Liver (tissue), 8 donors: ENCODE measurements at regions not wholly inside any gene's neighbourhood (a gene's known extent, or its start where the extent isn't known, plus 50 kb on each side); places are given as distances from the start of the nearest gene placed in this dataset.

Source experiments
- DNase-seq: peaks from one replicate; pipeline ENCODE4 v3.0.0-alpha.2; 2017; ENCODE audit warnings: low spot score
- H3K27ac ChIP-seq, 2 donors: one replicate each; pipeline ENCODE4 v1.7.0; 2013; ENCODE audit warnings: inconsistent platforms in 2 of 2, low read length in 2 of 2, control low read depth in 1 of 2, low read depth in 1 of 2, mild to moderate bottlenecking in 1 of 2
- H3K27me3 ChIP-seq, 4 donors: one replicate each; pipeline versions ENCODE4 v1.6.1 to v1.7.0; 2013; ENCODE audit warnings: low read length in 3 of 4, inconsistent platforms in 1 of 4, mild to moderate bottlenecking in 1 of 4, moderate library complexity in 1 of 4; ENCODE audit not compliant: control insufficient read depth in 4 of 4, insufficient read depth in 4 of 4
- H3K36me3 ChIP-seq, 4 donors: one replicate each; pipeline versions ENCODE4 v1.6.1 to v1.7.0; 2013; ENCODE audit warnings: low read length in 3 of 4, mild to moderate bottlenecking in 3 of 4, low read depth in 1 of 4, moderate library complexity in 1 of 4; ENCODE audit not compliant: control insufficient read depth in 4 of 4, insufficient read depth in 3 of 4
- H3K4me1 ChIP-seq, 4 donors: one replicate each; pipeline versions ENCODE4 v1.6.1 to v1.7.0; 2013; ENCODE audit warnings: low read length in 3 of 4, mild to moderate bottlenecking in 3 of 4, moderate library complexity in 1 of 4; ENCODE audit not compliant: control insufficient read depth in 4 of 4, insufficient read depth in 4 of 4
- H3K4me3 ChIP-seq, 3 donors: one replicate each; pipeline versions ENCODE4 v1.6.1 to v1.7.0; 2013; ENCODE audit warnings: low read length in 3 of 3, control low read depth in 1 of 3, low read depth in 1 of 3, mild to moderate bottlenecking in 1 of 3
- H3K9ac ChIP-seq, 2 donors: one replicate each; pipeline ENCODE4 v1.7.0; 2013; ENCODE audit warnings: low read length in 2 of 2, mild to moderate bottlenecking in 2 of 2, moderate library complexity in 2 of 2, control low read depth in 1 of 2, low read depth in 1 of 2
- H3K9me3 ChIP-seq, 4 donors: one replicate each; pipeline versions ENCODE4 v1.6.1 to v1.7.0; 2013; ENCODE audit warnings: low read length in 3 of 4; ENCODE audit not compliant: control insufficient read depth in 4 of 4
- ATF3 ChIP-seq: IDR thresholded peaks from 2 replicates; pipeline ENCODE4 v1.6.1; 2016; ENCODE audit warnings: antibody characterized with exemption
- EGR1 ChIP-seq, 2 donors: IDR thresholded peaks; 2 replicates each; pipeline ENCODE4 v1.6.1; 2016 to 2018; ENCODE audit warnings: antibody characterized with exemption in 2 of 2, low read depth in 2 of 2
- FOXA1 ChIP-seq: IDR thresholded peaks from 2 replicates; pipeline ENCODE4 v1.6.1; 2016; ENCODE audit warnings: antibody characterized with exemption
- GABPA ChIP-seq, 2 donors: IDR thresholded peaks in 1 of 2; conservative IDR thresholded peaks in 1 of 2; 2 replicates each; pipeline ENCODE4 v1.6.1; 2016; ENCODE audit warnings: antibody characterized with exemption in 2 of 2, mild to moderate bottlenecking in 1 of 2, moderate library complexity in 1 of 2
- HNF4A ChIP-seq, 2 donors: conservative IDR thresholded peaks; 2 replicates each; pipeline ENCODE4 v1.6.1; 2016; ENCODE audit warnings: antibody characterized with exemption in 2 of 2, mild to moderate bottlenecking in 2 of 2
- HNF4G ChIP-seq: IDR thresholded peaks from 2 replicates; pipeline ENCODE4 v1.6.1; 2016; ENCODE audit warnings: antibody characterized with exemption
- JUND ChIP-seq, 2 donors: IDR thresholded peaks; 2 replicates each; pipeline ENCODE4 v1.6.1; 2016; ENCODE audit warnings: antibody characterized with exemption in 2 of 2
- MAX ChIP-seq: IDR thresholded peaks from 2 replicates; pipeline ENCODE4 v1.6.1; 2016; ENCODE audit warnings: antibody characterized with exemption
- NR2F2 ChIP-seq: IDR thresholded peaks from 2 replicates; pipeline ENCODE4 v1.6.1; 2016; ENCODE audit warnings: antibody characterized with exemption
- RAD21 ChIP-seq, 2 donors: IDR thresholded peaks; 2 replicates each; pipeline ENCODE4 v1.6.1; 2016; ENCODE audit warnings: antibody characterized with exemption in 2 of 2, mild to moderate bottlenecking in 2 of 2
- REST ChIP-seq: IDR thresholded peaks from 2 replicates; pipeline ENCODE4 v1.6.1; 2016; ENCODE audit warnings: antibody characterized with exemption, mild to moderate bottlenecking
- RXRA ChIP-seq, 2 donors: IDR thresholded peaks; 2 replicates each; pipeline ENCODE4 v1.6.1; 2017 to 2018; ENCODE audit warnings: antibody characterized with exemption in 2 of 2, mild to moderate bottlenecking in 1 of 2
- SP1 ChIP-seq: IDR thresholded peaks from 2 replicates; pipeline ENCODE4 v1.6.1; 2018; ENCODE audit warnings: antibody characterized with exemption, mild to moderate bottlenecking
- TAF1 ChIP-seq: conservative IDR thresholded peaks from 2 replicates; pipeline ENCODE4 v1.6.1; 2016; ENCODE audit warnings: antibody characterized with exemption, mild to moderate bottlenecking
- YY1 ChIP-seq: IDR thresholded peaks from 2 replicates; pipeline ENCODE4 v1.6.1; 2016; ENCODE audit warnings: antibody characterized with exemption, mild to moderate bottlenecking
- ZBTB33 ChIP-seq: IDR thresholded peaks from 2 replicates; pipeline ENCODE4 v1.6.1; 2016; ENCODE audit warnings: antibody characterized with exemption
- WGBS: extraction: QIAGEN DNeasy Blood & Tissue Kit; methylation state at CpG from one replicate; pipeline ENCODE4 v1.1.7; 2013; 5-methylcytosine and 5-hydroxymethylcytosine counted together
- TF ChIP-seq, protein P1 (sequence below): fragments of 150-350 bp; IDR thresholded peaks from 2 replicates; pipeline ENCODE4 v1.5.1; 2017; ENCODE audit warnings: improper control_type of control experiment, low read depth, low read length; ENCODE audit not compliant: missing input control
- donor health status: healthy.
- donor health status: healthy.
- donor health status: healthy.
- donor health status: healthy.
- donor health status: healthy.

- no peaks in the 10 kb centered on the region for H3K4me1 ChIP-seq
- no peak overlapping the region for H3K9ac ChIP-seq
- WGBS, result 89% methylated on average over 9 of the region's 9 CpGs
- no peaks in the 10 kb centered on the region for H3K36me3 ChIP-seq
- no peak for DNase-seq
- peaks cover 0 to 4% (median 0%) of the 10 kb centered on the region in 4 donors for H3K27me3 ChIP-seq
- TF ChIP-seq SP1 (no peak), RXRA (IDR thresholded peaks at IDR 0.05) (no peak), JUND (IDR thresholded peaks at IDR 0.05) (no peak), EGR1 (IDR thresholded peaks at IDR 0.05; ENCODE audit: low read depth in 2 of 2) (no peak), RAD21 (IDR thresholded peaks at IDR 0.05) (no peak), GABPA (IDR thresholded peaks at IDR 0.05 in 1 of 2, conservative IDR thresholded peaks at IDR 0.05 in 1 of 2) (no peak), YY1 (no peak), HNF4A (conservative IDR thresholded peaks at IDR 0.05) (no peak), MAX (no peak), ZBTB33 (no peak), HNF4G (no peak), NR2F2 (no peak), FOXA1 (no peak), ATF3 (no peak), TAF1 (no peak)
- TF ChIP-seq, protein P1, sequence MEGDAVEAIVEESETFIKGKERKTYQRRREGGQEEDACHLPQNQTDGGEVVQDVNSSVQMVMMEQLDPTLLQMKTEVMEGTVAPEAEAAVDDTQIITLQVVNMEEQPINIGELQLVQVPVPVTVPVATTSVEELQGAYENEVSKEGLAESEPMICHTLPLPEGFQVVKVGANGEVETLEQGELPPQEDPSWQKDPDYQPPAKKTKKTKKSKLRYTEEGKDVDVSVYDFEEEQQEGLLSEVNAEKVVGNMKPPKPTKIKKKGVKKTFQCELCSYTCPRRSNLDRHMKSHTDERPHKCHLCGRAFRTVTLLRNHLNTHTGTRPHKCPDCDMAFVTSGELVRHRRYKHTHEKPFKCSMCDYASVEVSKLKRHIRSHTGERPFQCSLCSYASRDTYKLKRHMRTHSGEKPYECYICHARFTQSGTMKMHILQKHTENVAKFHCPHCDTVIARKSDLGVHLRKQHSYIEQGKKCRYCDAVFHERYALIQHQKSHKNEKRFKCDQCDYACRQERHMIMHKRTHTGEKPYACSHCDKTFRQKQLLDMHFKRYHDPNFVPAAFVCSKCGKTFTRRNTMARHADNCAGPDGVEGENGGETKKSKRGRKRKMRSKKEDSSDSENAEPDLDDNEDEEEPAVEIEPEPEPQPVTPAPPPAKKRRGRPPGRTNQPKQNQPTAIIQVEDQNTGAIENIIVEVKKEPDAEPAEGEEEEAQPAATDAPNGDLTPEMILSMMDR, result no peak
- no peak overlapping the region for H3K27ac ChIP-seq
- no peak overlapping the region for H3K4me3 ChIP-seq
- no peaks in the 10 kb centered on the region for H3K9me3 ChIP-seq
These were observed 457.7 kb downstream of the ICE1 start for GRCh38 chr5:5880077-5880763.

DNA sequence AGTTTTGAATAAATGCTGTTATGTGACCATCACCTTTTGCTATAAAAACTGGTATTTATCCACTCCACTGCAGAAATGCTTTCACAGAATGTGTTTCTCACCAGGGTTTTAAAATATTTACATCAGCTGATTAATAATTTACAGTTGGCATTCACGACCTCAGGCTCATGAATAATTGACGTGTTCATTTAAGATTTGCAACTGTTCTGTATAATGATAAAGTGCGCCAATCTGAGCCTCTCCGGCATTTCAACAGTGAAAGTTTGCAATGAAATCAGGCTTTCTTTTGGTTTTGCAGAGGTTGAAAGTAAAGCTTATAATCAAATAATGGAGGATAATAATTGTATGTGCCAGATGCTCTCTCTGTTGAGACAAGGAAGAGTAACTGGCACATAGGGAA is 434.9 kb downstream of the ICE1 start:
- Histone ChIP-seq H3K4me3 (no peak overlapping the region), H3K9me3 (no peaks in the 10 kb centered on the region), H3K27me3 (no peaks in the 10 kb centered on the region), H3K9ac (no peak overlapping the region), H3K27ac (no peak overlapping the region), H3K4me1 (no peaks in the 10 kb centered on the region), H3K36me3 (no peaks in the 10 kb centered on the region)
- WGBS, result 80% methylated on average over 4 of the region's 4 CpGs
- no peak for TF ChIP-seq SP1
- TF ChIP-seq MAX, result no peak
- TF ChIP-seq RXRA (IDR thresholded peaks at IDR 0.05), result no peak
- no peak for TF ChIP-seq GABPA (IDR thresholded peaks at IDR 0.05 in 1 of 2, conservative IDR thresholded peaks at IDR 0.05 in 1 of 2)
- TF ChIP-seq REST, result no peak
- no peak for TF ChIP-seq JUND (IDR thresholded peaks at IDR 0.05)
- no peak for TF ChIP-seq HNF4G
- DNase-seq, result no peak
